SU-DHL-6 (cell line): ENCODE measurements at regions not wholly inside any gene's neighbourhood (a gene's known extent, or its start where the extent isn't known, plus 50 kb on each side); places are given as distances from the start of the nearest gene placed in this dataset.

ENCODE experiments used
- H2AFZ ChIP-seq: fragments of 200-600 bp; sonication (generic); 2 replicates; pipeline ENCODE4 v1.6.1; 2014; ENCODE audit warnings: low read depth, mild to moderate bottlenecking, moderate library complexity, mixed read lengths, antibody characterized with exemption, low read length; ENCODE audit not compliant: severe bottlenecking
- H3F3A ChIP-seq: fragments of 200-600 bp; shearing (Covaris generic); 2 replicates; pipeline ENCODE4 v1.6.0; 2016; ENCODE audit warnings: antibody characterized with exemption, mild to moderate bottlenecking; ENCODE audit not compliant: insufficient read depth
- H3K27ac ChIP-seq: fragments of 200-600 bp; sonication (generic); 2 replicates; pipeline ENCODE4 v1.5.1; 2016; ENCODE audit warnings: low read depth, mild to moderate bottlenecking, low read length, moderate library complexity, mixed read lengths
- H3K27me3 ChIP-seq: fragments of 200-600 bp; sonication (generic), shearing (Covaris generic); 2 replicates; pipeline ENCODE4 v1.6.0; 2014; ENCODE audit warnings: mild to moderate bottlenecking, low read length
- H3K36me3 ChIP-seq: fragments of 200-600 bp; sonication (generic); 2 replicates; pipeline ENCODE4 v1.6.1; 2014; ENCODE audit warnings: mild to moderate bottlenecking, low read length, mixed read lengths
- H3K4me2 ChIP-seq: fragments of 300-600, 200-600 bp; shearing (Covaris generic), sonication (generic); 2 replicates; pipeline ENCODE4 v1.6.0; 2014; ENCODE audit warnings: low read length, low read depth, mild to moderate bottlenecking; ENCODE audit not compliant: poor library complexity, severe bottlenecking
- H3K4me3 ChIP-seq: fragments of 200-600 bp; sonication (generic); 2 replicates; pipeline ENCODE4 v1.5.1; 2014; ENCODE audit warnings: antibody characterized with exemption, low read length, mild to moderate bottlenecking, mixed read lengths; ENCODE audit not compliant: insufficient read depth, poor library complexity, severe bottlenecking
- H3K79me2 ChIP-seq: fragments of 200-600 bp; sonication (generic); 2 replicates; pipeline ENCODE4 v1.6.1; 2014; ENCODE audit warnings: mild to moderate bottlenecking, low read length, moderate library complexity; ENCODE audit not compliant: insufficient read depth
- H3K9ac ChIP-seq: fragments of 200-600 bp; sonication (generic); 2 replicates; pipeline ENCODE4 v1.7.0; 2014; ENCODE audit warnings: mild to moderate bottlenecking, low read length
- H3K9me2 ChIP-seq: fragments of 200-600 bp; sonication (generic); replicated peaks from 2 replicates; pipeline ENCODE4 v1.6.1; 2014; ENCODE audit warnings: low read length; ENCODE audit not compliant: insufficient read depth
- H3K9me3 ChIP-seq: fragments of 200-600 bp; sonication (generic); 2 replicates; pipeline ENCODE4 v1.6.1; 2014; ENCODE audit warnings: low read length, mixed read lengths; ENCODE audit not compliant: insufficient read depth
- H4K20me1 ChIP-seq: fragments of 200-600 bp; sonication (generic); 2 replicates; pipeline ENCODE4 v1.6.1; 2014; ENCODE audit warnings: low read depth, mild to moderate bottlenecking, antibody characterized with exemption, low read length, moderate library complexity, mixed read lengths
- EZH2phosphoT487 ChIP-seq: fragments of 200-600 bp; sonication (generic), shearing (Covaris generic); conservative IDR thresholded peaks from 2 replicates; pipeline ENCODE4 v1.6.1; 2018; ENCODE audit warnings: mild to moderate bottlenecking, antibody characterized with exemption, low read length, moderate library complexity, mixed read lengths
- TF ChIP-seq, protein P1 (sequence below): fragments of 200-600 bp; sonication (generic); IDR thresholded peaks from one replicate; pipeline ENCODE4 v1.5.1; 2017; ENCODE audit warnings: antibody characterized with exemption, mild to moderate bottlenecking, low read length, moderate library complexity; ENCODE audit not compliant: insufficient read depth, poor library complexity, severe bottlenecking

DNA sequence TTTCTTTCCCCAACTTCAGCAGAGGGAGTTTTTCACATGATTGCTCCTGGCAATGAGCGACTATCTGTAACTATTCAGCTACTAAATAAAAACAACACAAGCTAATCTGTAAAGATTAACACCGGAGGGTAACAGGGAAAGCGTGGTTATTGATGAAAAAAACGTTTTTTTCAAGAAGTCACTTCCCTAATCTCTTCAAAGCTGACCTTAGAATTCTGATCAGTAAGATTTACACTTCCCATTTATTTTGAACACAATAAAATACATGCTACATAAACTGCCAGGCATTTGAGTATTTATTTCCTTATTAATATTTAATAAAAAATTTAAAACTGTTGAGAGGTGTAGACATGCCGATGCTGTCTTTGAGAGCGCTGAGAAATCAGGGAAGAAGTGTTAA is 207.4 kb upstream of the HDAC4 start:
- Histone ChIP-seq H3F3A (no peaks in the 10 kb centered on the region), H3K9ac (no peak overlapping the region), H3K36me3 (no peaks in the 10 kb centered on the region), H3K79me2 (no peaks in the 10 kb centered on the region), H3K9me3 (no peaks in the 10 kb centered on the region), H3K27me3 (0 out of 2 replicates have a peak, but pooled peaks cover 6% of the 10 kb centered on the region), H3K27ac (no peak overlapping the region), H3K9me2 (no peaks in the 10 kb centered on the region), H2AFZ (no peak overlapping the region), H3K4me2 (no peak overlapping the region), H4K20me1 (no peaks in the 10 kb centered on the region), H3K4me3 (no peak overlapping the region)
- TF ChIP-seq, protein P1, sequence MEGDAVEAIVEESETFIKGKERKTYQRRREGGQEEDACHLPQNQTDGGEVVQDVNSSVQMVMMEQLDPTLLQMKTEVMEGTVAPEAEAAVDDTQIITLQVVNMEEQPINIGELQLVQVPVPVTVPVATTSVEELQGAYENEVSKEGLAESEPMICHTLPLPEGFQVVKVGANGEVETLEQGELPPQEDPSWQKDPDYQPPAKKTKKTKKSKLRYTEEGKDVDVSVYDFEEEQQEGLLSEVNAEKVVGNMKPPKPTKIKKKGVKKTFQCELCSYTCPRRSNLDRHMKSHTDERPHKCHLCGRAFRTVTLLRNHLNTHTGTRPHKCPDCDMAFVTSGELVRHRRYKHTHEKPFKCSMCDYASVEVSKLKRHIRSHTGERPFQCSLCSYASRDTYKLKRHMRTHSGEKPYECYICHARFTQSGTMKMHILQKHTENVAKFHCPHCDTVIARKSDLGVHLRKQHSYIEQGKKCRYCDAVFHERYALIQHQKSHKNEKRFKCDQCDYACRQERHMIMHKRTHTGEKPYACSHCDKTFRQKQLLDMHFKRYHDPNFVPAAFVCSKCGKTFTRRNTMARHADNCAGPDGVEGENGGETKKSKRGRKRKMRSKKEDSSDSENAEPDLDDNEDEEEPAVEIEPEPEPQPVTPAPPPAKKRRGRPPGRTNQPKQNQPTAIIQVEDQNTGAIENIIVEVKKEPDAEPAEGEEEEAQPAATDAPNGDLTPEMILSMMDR, result no peak
- TF ChIP-seq EZH2phosphoT487, result no peak

DNA sequence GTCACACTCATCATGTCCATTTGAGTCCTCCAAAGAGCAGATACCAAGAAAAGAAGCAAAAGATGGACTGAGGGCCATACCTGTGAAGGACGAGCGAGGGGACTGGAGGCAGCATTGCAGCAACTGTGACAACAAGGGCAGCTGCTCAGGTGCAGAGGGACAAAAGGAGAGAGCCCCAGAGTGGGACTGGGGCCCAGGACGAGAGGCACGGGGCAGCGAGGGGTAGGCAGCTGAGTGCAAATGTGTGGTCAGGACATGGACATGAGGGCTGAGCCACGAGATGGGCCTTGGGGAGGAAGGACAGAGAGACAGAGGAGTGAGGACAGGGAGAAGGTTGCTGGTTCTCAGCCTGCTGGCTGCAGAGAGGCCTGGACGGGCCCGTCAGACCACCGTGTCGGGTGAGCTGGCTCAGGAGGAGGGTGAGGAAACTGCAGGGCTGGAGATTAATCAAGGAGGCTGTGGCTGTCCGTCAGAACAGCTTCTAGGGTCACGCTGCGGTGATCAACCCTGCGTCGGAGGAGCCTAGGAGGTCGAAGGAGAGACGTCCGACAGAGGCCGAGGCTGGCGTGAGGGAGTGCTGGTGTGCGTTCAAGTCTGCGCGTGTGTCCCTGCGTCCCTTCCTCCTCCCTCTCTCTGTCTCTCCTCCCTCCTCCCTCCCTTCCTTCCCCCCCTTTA is 206.8 kb upstream of the HDAC4 start:
- Histone ChIP-seq H3K9me2 (no peaks in the 10 kb centered on the region), H3K27me3 (0 out of 2 replicates have a peak, but pooled peaks cover 6% of the 10 kb centered on the region), H3K36me3 (no peaks in the 10 kb centered on the region), H3K27ac (no peak overlapping the region), H3K4me2 (no peak overlapping the region), H3K79me2 (no peaks in the 10 kb centered on the region), H3K9me3 (no peaks in the 10 kb centered on the region), H4K20me1 (no peaks in the 10 kb centered on the region), H2AFZ (no peak overlapping the region), H3K9ac (no peak overlapping the region), H3K4me3 (no peak overlapping the region), H3F3A (no peaks in the 10 kb centered on the region)
- TF ChIP-seq, protein P1, result no peak
- TF ChIP-seq EZH2phosphoT487, result no peak

DNA sequence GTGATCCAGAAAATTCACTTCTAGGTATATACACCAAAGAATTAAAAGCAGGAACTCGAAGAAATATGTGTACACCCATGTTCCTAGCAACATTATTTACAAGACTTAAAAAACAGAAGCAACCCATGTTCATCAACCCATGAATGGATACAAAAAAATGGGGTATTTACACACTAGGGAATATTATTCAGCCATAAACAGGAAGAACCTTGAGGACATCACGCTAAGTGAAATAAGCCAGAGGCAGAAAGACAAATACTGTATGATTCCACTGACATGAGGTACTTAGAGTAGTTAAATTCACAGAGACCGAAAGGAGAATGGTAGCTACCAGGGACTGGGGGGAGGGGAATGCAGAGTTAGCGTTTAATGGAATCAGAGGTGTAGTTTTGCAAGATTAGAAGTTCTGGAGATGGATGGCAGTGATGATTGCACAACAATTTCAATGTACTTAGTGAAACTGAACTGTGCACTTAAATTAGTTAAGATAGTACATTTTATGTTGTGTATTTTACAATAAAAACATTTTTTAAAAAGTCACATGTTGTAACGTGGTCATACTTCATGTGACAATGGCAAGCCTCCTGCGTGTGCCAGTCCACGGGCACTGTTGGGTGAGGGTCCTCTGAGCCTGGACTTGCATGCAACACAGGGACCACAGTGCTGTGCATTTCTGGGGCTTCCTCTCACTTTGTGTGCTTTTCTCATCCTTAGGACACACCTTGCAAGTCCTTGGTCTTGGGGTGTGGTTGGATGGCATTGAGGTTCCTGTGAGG is 206.1 kb upstream of the HDAC4 start:
- H3K4me2 ChIP-seq, result no peak overlapping the region
- TF ChIP-seq, protein P1, result no peak
- no peak for TF ChIP-seq EZH2phosphoT487

More for the DNA sequence above, 206.1 kb upstream of the HDAC4 start:
- 0 out of 2 replicates have a peak, but pooled peaks cover 6% of the 10 kb centered on the region for H3K27me3 ChIP-seq
- H3F3A ChIP-seq, result no peaks in the 10 kb centered on the region
- H3K79me2 ChIP-seq, result no peaks in the 10 kb centered on the region
- no peak overlapping the region for H2AFZ ChIP-seq
- H4K20me1 ChIP-seq, result no peaks in the 10 kb centered on the region
- no peaks in the 10 kb centered on the region for H3K36me3 ChIP-seq
- H3K27ac ChIP-seq, result no peak overlapping the region
- H3K9ac ChIP-seq, result no peak overlapping the region
- no peaks in the 10 kb centered on the region for H3K9me2 ChIP-seq
- H3K9me3 ChIP-seq, result no peaks in the 10 kb centered on the region
- no peak overlapping the region for H3K4me3 ChIP-seq
